Activated CD8-positive, alpha-beta T cell treated with anti-CD3 and anti-CD28 coated beads for 36 hours (primary cell): ENCODE measurements at regions not wholly inside any gene's neighbourhood (a gene's known extent, or its start where the extent isn't known, plus 50 kb on each side); places are given as distances from the start of the nearest gene placed in this dataset.
"Not testable (repeated sequence)": the region's sequence is repeated elsewhere in the genome, so short reads cannot be mapped to it uniquely, and the experiment has no call there.

Experiments used
- ATAC-seq: fragments of 200-7000 bp; cut with Tn5 transposase; one replicate; pipeline ENCODE4 v1.10.0; 2021; ENCODE audit warnings: mild to moderate bottlenecking, moderate library complexity
- CTCF ChIA-PET: fragments of 350-600 bp; sonication (Branson Sonifier 250); formaldehyde crosslinking; loops from one replicate; lab custom pipeline; 2021; ENCODE audit warnings: antibody characterized with exemption; lab: Charles Lee
- POLR2A ChIA-PET: fragments of 350-600 bp; sonication (Branson Sonifier 250); formaldehyde crosslinking; loops from one replicate; lab custom pipeline; 2021; ENCODE audit warnings: antibody characterized with exemption; lab: Charles Lee
- DNase-seq: peaks from one replicate; pipeline ENCODE4 v3.0.0-alpha.2; 2020
- H3K27ac Mint-ChIP-seq: one replicate; pipeline ENCODE4 v1.8.0; 2021; ENCODE audit warnings: mild to moderate bottlenecking, mixed read lengths
- H3K27me3 Mint-ChIP-seq: one replicate; pipeline ENCODE4 v1.8.0; 2021; ENCODE audit warnings: mixed read lengths
- H3K36me3 Mint-ChIP-seq: one replicate; pipeline ENCODE4 v1.8.0; 2021; ENCODE audit warnings: low read depth, mixed read lengths
- H3K4me1 Mint-ChIP-seq: one replicate; pipeline ENCODE4 v1.8.0; 2021; ENCODE audit warnings: low read depth, mixed read lengths
- H3K4me3 Mint-ChIP-seq: one replicate; pipeline ENCODE4 v1.8.0; 2021; ENCODE audit warnings: mild to moderate bottlenecking, moderate library complexity, mixed read lengths
- H3K9me3 Mint-ChIP-seq: one replicate; pipeline ENCODE4 v1.8.0; 2021; ENCODE audit warnings: mixed read lengths
- intact Hi-C: fragments of 100-400 bp; cut with micrococcal nuclease; formaldehyde crosslinking; loops from one replicate; pipeline ENCODE4 v1.10.0; 2022
- TF ChIP-seq, protein P1 (sequence below): fragments of 200-600 bp; IDR thresholded peaks from one replicate; pipeline ENCODE4 v1.8.0; 2022; ENCODE audit warnings: antibody characterized with exemption, mild to moderate bottlenecking

DNA sequence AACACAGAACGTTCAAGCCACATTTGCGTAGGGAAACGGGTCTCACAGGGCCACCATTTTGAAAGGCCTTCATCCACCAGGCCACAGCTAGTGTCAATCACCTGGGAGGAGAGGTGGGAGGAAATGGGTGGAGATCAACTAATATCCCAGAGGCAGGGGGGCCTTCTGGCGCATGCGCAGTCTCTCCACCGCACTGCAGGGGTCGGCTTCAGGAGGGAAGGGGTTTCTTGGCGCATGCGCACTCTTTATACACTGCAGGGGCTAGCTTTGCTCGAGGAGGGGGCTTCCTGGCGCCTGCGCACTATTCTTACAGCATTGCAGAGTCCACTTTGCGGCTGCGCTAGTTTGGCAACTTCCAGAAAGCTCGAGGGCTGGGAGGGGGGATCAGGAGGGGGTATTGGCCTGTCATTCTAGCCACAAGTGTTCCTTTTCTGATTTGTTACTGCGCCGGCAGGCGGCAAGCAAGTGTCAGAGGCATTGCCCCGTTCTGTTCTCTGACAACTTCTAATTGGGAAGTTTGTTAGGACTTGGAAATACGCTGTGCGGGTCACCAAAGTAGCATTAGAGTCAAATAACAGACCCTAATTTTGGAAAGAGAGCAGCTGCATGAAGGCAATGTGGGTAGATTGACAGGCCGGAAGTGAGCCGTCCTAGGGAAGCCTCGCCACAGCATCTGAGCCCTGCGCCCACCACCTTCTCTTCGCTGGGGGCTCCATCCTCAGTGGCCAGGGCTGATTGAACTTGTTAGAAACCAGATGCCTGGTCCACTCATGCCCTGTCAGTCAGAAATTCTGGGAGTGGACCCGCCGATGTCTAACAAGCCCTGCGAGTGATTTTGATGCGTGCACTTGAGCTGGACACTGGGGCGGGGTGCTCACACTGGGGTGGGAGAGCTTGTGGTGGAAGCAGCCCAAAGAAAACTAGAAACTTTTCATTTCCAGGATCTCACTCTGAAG lies 173.5 kb upstream of the NDN start:
- H3K9me3 Mint-ChIP-seq, result peaks cover 13% of the 10 kb centered on the region
- H3K27ac Mint-ChIP-seq, result no peak overlapping the region
- CTCF ChIA-PET, result no interaction called here
- intact Hi-C loops, result no loop called here
- no peak overlapping the region for H3K4me3 Mint-ChIP-seq
- POLR2A ChIA-PET, result no interaction called here
- DNase-seq, result no peak
- TF ChIP-seq, protein P1, sequence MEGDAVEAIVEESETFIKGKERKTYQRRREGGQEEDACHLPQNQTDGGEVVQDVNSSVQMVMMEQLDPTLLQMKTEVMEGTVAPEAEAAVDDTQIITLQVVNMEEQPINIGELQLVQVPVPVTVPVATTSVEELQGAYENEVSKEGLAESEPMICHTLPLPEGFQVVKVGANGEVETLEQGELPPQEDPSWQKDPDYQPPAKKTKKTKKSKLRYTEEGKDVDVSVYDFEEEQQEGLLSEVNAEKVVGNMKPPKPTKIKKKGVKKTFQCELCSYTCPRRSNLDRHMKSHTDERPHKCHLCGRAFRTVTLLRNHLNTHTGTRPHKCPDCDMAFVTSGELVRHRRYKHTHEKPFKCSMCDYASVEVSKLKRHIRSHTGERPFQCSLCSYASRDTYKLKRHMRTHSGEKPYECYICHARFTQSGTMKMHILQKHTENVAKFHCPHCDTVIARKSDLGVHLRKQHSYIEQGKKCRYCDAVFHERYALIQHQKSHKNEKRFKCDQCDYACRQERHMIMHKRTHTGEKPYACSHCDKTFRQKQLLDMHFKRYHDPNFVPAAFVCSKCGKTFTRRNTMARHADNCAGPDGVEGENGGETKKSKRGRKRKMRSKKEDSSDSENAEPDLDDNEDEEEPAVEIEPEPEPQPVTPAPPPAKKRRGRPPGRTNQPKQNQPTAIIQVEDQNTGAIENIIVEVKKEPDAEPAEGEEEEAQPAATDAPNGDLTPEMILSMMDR, result no peak
- no peaks in the 10 kb centered on the region for H3K4me1 Mint-ChIP-seq
- H3K27me3 Mint-ChIP-seq, result no peaks in the 10 kb centered on the region
- no peak for ATAC-seq
- no peaks in the 10 kb centered on the region for H3K36me3 Mint-ChIP-seq

DNA sequence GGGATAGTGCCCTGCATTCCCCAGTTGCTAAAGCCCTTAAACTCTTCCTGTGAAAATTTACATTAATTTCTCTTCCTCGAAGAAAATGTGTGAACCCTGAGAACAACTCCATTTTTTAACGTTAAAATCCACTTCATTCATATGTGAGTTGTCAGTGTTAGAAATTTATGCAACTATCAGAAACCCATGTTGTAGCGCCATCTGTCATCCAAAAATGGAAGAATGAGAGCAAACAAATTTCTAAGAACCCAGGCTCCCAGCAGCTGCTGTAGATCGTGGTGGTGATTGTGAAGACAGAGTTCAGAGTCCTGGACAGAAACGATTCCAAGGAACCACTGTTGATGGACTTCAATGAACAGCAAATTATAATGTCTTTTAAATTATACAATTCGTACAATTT lies 179.7 kb upstream of the NDN start:
- Mint-ChIP-seq H3K4me3 (no peak overlapping the region), H3K27me3 (peaks cover 4% of the 10 kb centered on the region), H3K4me1 (no peaks in the 10 kb centered on the region), H3K36me3 (no peaks in the 10 kb centered on the region), H3K27ac (no peak overlapping the region), H3K9me3 (peaks cover 6% of the 10 kb centered on the region)
- intact Hi-C loops, result no loop called here
- ChIA-PET CTCF (interaction anchor here (1.2 kb wide), 2 partner anchors 11 to 220 kb away, joined by 3 read pairs; partner anchors contain the start of gene MAGEL2), POLR2A (no interaction called here)
- TF ChIP-seq, protein P1, result no peak
- DNase-seq, result no peak
- no peak for ATAC-seq

DNA sequence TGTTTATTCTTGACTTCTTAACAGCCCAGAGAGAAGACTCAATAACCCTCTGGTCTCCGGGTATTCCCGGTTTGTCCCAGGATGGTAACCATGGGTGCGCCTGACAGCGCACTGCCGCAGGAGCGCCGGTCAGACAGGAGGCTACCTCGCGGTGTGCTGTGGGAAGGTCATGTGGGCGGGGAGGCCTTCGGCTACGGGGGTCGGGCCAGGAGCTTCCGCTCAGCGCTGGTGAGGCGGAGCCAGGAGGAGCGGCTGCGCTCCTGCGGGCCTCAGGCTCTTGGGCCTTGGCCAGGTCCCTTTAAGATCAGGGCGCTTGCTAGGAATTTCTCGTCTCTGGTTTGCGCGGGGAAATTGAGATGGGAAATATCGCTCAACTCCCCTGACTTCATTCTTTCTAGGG lies 182.3 kb upstream of the NDN start:
- peaks cover 4% of the 10 kb centered on the region for H3K27me3 Mint-ChIP-seq
- CTCF ChIA-PET, result no interaction called here
- ATAC-seq (no peak), DNase-seq (no peak)
- no peaks in the 10 kb centered on the region for H3K4me1 Mint-ChIP-seq
- no peak overlapping the region for H3K27ac Mint-ChIP-seq
- TF ChIP-seq, protein P1, result no peak
- POLR2A ChIA-PET, result no interaction called here
- H3K36me3 Mint-ChIP-seq, result no peaks in the 10 kb centered on the region
- intact Hi-C loops, result no loop called here
- no peak overlapping the region for H3K4me3 Mint-ChIP-seq
- no peaks in the 10 kb centered on the region for H3K9me3 Mint-ChIP-seq

DNA sequence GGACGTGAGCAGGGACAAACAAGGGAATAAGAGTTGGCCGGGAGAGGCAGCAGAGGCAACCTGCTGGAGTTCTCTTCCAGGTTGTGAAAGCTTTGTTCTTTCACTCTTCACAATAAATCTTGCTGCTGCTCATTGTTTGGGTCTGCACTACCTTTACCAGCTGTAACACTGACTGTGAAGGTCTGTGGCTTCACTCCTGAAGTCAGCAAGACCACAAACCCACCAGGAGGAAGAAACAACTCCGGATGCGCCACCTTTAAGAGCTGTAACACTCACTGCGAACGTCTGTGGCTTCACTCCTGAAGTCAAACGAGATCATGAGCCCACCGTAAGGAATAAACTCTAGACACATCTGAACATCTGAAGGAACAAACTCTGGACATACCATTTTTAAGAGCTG lies 186.5 kb upstream of the NDN start:
- H3K4me1 Mint-ChIP-seq, H3K27ac Mint-ChIP-seq, H3K9me3 Mint-ChIP-seq, H3K27me3 Mint-ChIP-seq, H3K36me3 Mint-ChIP-seq, H3K4me3 Mint-ChIP-seq, POLR2A ChIA-PET, ATAC-seq, CTCF ChIA-PET, DNase-seq: not testable (repeated sequence)
- intact Hi-C loops, result loop anchor here (10.0 kb wide), 1 partner anchor 219 kb away; no protein-coding TSS in a partner anchor

DNA sequence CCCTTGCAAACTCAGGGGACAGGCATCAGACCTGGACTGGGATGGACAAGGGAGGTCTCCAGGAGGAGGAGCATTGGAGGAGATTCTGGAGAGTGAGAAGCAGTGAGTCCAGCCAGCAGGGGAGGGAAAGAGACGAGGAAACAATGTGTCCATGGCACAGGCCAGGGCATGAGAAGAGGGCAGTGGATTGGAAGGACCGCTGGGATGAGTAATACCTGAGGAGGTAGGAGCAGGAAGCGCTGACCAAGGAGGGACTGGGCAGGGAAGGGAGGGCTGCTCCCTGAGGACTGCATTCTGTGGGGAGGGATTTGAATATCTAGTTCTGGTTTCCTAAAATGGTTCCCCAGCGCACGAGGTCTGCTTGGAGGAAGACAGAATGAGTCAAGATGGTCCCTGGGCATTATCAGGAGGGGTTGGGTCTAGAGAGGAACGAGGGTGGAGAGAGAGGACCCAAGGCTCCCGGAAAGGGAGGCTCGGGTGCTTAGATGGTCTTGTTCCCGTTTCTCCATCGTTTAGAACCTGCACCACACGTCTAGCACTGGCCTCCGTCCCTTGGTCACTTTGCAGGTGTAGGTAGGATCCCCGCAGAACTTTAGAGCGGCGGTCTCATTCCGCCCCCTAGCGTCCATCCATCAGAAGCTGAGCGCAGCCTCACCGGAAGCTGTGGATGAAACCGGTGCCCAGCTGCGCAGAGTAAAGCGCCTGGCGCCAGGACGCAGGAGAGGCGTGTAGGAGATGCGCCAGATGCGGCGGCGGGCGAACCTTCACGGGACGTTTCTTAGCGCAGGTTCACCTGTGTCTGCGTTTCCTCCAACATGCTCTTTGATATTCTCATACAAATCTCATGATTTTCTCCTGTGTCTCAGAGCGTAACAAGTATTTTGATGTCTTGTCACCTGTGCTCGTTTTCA lies 190.7 kb upstream of the NDN start:
- TF ChIP-seq, protein P1, result peak; percentile 61
- CTCF ChIA-PET, result interaction anchor here (0.7 to 0.9 kb wide), 4 partner anchors 11 to 249 kb away, joined by 3 read pairs; no protein-coding TSS in a partner anchor
- peak; percentile 34 for ATAC-seq
- intact Hi-C loops, result loop anchor here (10.0 kb wide), 1 partner anchor 223 kb away; no protein-coding TSS in a partner anchor
- POLR2A ChIA-PET, result no interaction called here
- peaks cover 6% of the 10 kb centered on the region for H3K9me3 Mint-ChIP-seq
- DNase-seq, result peak; percentile 56
- no peaks in the 10 kb centered on the region for H3K36me3 Mint-ChIP-seq
- H3K4me3 Mint-ChIP-seq, result no peak overlapping the region
- H3K27me3 Mint-ChIP-seq, result no peaks in the 10 kb centered on the region
- no peaks in the 10 kb centered on the region for H3K4me1 Mint-ChIP-seq
- no peak overlapping the region for H3K27ac Mint-ChIP-seq
